Type B pancreatic cell (in vitro differentiated cells): ENCODE measurements at regions not wholly inside any gene's neighbourhood (a gene's known extent, or its start where the extent isn't known, plus 50 kb on each side); places are given as distances from the start of the nearest gene placed in this dataset.

Experiments
- DNase-seq: peaks from one replicate; pipeline ENCODE4 v3.0.0; 2021; ENCODE audit warnings: mixed read lengths; ENCODE audit not compliant: unreplicated experiment; ENCODE audit errors: extremely low spot score
- H3K27ac Mint-ChIP-seq: 2 replicates; pipeline ENCODE4 v1.8.0; 2021; ENCODE audit warnings: mild to moderate bottlenecking, mixed read lengths
- H3K27me3 Mint-ChIP-seq: 2 replicates; pipeline ENCODE4 v1.8.0; 2021; ENCODE audit warnings: mixed read lengths
- H3K36me3 Mint-ChIP-seq: 2 replicates; pipeline ENCODE4 v1.8.0; 2021; ENCODE audit warnings: mixed read lengths
- H3K4me1 Mint-ChIP-seq: one replicate; pipeline ENCODE4 v1.8.0; 2021; ENCODE audit warnings: mixed read lengths; ENCODE audit not compliant: unreplicated experiment
- H3K4me3 Mint-ChIP-seq: 2 replicates; pipeline ENCODE4 v1.8.0; 2021; ENCODE audit warnings: mild to moderate bottlenecking, mixed read lengths
- H3K9me3 Mint-ChIP-seq: 2 replicates; pipeline ENCODE4 v1.8.0; 2021; ENCODE audit warnings: mixed read lengths
- CTCF ChIP-seq: fragments of 200-600 bp; sonication (generic); conservative IDR thresholded peaks from 2 replicates; pipeline ENCODE4 v1.5.0; 2021; ENCODE audit warnings: antibody characterized with exemption, mild to moderate bottlenecking

- H3K9me3 Mint-ChIP-seq: no peaks in the 10 kb centered on the region
- no peak for DNase-seq
- H3K4me3 Mint-ChIP-seq: no peak overlapping the region
- peaks cover 25% of the 10 kb centered on the region for H3K4me1 Mint-ChIP-seq
- H3K27ac Mint-ChIP-seq: no peak overlapping the region
- no peaks in the 10 kb centered on the region for H3K36me3 Mint-ChIP-seq
- H3K27me3 Mint-ChIP-seq: peaks cover 7% of the 10 kb centered on the region
- no peak for TF ChIP-seq CTCF
These were observed 281.4 kb upstream of the SOX4 start for GRCh38 chr6:21312118-21312517.

DNA sequence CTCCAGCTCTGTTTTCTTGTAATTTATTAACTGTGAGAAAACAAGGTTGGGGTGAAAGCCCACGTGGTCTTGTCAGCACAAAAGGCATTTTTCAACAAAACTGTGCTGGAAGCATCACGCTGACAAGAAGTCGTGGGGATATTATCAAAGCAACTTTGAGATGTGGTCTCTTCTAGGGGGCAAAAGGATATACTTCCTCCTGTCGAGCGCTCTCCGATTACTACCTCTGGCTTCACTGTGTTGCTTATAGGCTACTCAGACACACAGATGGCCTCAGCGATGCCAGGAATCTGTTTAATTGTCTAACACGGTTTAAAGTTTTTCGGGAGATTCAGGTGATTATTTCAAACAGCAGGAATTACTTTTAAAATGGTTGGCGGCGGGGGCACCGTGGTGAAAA lies 275.9 kb upstream of the SOX4 start:
- no peak overlapping the region for H3K27ac Mint-ChIP-seq
- peak overlapping the region; percentile 64 for H3K4me3 Mint-ChIP-seq
- no peaks in the 10 kb centered on the region for H3K27me3 Mint-ChIP-seq
- DNase-seq: no peak
- H3K9me3 Mint-ChIP-seq: peaks cover 5% of the 10 kb centered on the region
- peaks cover 14% of the 10 kb centered on the region for H3K4me1 Mint-ChIP-seq
- no peak for TF ChIP-seq CTCF
- no peaks in the 10 kb centered on the region for H3K36me3 Mint-ChIP-seq

- Mint-ChIP-seq H3K36me3 (no peaks in the 10 kb centered on the region), H3K27me3 (no peaks in the 10 kb centered on the region), H3K4me1 (peaks cover 20% of the 10 kb centered on the region), H3K27ac (no peak overlapping the region), H3K9me3 (peaks cover 5% of the 10 kb centered on the region), H3K4me3 (no peak overlapping the region)
- TF ChIP-seq CTCF: no peak
- DNase-seq: no peak
These were observed 272.5 kb upstream of the SOX4 start for GRCh38 chr6:21321076-21321475.

DNA sequence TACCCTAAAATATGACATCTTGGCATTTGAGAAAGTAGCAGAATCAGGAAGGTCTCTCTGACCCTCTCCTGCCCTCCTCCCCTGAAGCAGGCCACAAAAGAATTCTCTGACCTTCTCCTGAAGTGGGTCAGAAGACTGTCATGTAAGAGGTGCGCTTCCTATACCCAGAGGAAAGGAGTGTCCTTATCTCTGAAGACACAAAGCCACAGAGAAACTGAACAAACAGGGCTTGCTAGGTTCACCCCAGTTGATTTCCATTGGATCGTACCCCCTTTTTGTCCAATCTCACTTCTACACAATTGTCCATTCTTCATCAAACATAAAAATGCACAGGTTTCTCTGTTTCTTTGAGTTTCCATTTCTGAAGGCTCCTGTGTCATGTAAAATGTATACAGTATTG lies 272.0 kb upstream of the SOX4 start:
- DNase-seq: no peak
- no peaks in the 10 kb centered on the region for H3K27me3 Mint-ChIP-seq
- no peak overlapping the region for H3K27ac Mint-ChIP-seq
- H3K36me3 Mint-ChIP-seq: no peaks in the 10 kb centered on the region
- TF ChIP-seq CTCF: no peak
- H3K9me3 Mint-ChIP-seq: peaks cover 5% of the 10 kb centered on the region
- H3K4me3 Mint-ChIP-seq: no peak overlapping the region
- H3K4me1 Mint-ChIP-seq: peaks cover 20% of the 10 kb centered on the region

DNA sequence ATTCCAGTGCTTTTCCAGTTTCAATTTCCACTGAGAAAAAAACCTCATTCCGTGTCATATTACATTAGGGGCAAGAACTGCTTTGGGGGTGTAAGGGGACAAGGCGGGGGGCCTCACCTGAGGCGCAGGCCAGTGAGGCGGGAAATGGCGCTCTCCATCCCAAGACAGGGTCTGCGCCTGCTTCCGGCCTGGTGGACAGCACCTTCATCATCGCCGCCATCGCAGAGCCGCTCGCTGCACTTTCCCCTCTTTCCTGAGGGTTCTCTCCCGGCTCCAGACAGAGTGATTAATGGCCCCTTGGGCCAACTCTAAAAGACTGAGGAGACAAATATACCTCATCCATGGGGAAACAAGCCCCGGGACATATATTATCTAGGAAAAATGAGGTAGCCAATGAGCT lies 270.0 kb upstream of the SOX4 start:
- Mint-ChIP-seq H3K4me1 (peaks cover 19% of the 10 kb centered on the region), H3K4me3 (peak overlapping the region; percentile 46), H3K27me3 (no peaks in the 10 kb centered on the region), H3K27ac (no peak overlapping the region), H3K9me3 (peaks cover 5% of the 10 kb centered on the region), H3K36me3 (no peaks in the 10 kb centered on the region)
- no peak for DNase-seq
- TF ChIP-seq CTCF: no peak

DNA sequence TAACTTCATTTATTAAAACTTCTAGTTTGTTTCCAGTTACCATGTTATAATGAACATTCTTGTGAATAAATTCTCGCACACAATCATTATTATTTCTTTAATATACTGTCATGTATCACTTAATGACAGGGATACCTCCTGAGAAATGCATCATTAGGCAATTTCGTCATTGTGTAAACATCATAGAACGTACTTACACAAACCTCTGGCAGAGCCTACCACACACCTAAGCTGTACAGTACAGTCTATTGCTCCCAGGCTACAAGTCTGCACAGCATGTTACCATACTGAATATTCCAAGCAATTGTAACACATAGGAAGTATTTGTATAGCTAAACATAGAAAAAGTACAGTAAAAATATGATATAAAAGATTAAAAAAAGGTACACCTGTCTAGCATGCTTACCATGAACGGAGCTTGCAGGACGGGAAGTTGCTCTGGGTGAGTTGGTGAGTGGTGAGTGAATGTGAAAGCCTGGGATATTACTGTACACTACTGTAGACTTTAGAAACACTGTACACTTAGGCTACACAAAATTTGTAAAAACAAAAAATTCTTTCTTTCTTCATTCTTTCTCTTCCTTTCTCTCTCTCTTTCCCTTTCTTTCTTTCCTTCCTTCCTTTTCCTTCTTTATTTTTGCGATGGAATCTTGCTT lies 268.2 kb upstream of the SOX4 start:
- H3K4me3 Mint-ChIP-seq: no peak overlapping the region
- no peak for DNase-seq
- no peaks in the 10 kb centered on the region for H3K27me3 Mint-ChIP-seq
- TF ChIP-seq CTCF: no peak
- peak overlapping the region; percentile 13 for H3K27ac Mint-ChIP-seq
- no peaks in the 10 kb centered on the region for H3K36me3 Mint-ChIP-seq
- no peaks in the 10 kb centered on the region for H3K9me3 Mint-ChIP-seq
- peaks cover 19% of the 10 kb centered on the region for H3K4me1 Mint-ChIP-seq
